Mesothelial cell of epicardium (in vitro differentiated cells): ENCODE measurements at regions not wholly inside any gene's neighbourhood (a gene's known extent, or its start where the extent isn't known, plus 50 kb on each side); places are given as distances from the start of the nearest gene placed in this dataset.

Experiments used
- DNase-seq, 2 experiments: peaks; one replicate each; pipeline ENCODE4 v3.0.0; 2021; ENCODE audit warnings: low spot score in 2 of 2; ENCODE audit not compliant: unreplicated experiment in 2 of 2
- H3K27ac Mint-ChIP-seq: 2 replicates; pipeline ENCODE4 v1.8.0; 2021; ENCODE audit warnings: mixed read lengths
- H3K27me3 Mint-ChIP-seq: 2 replicates; pipeline ENCODE4 v1.8.0; 2021; ENCODE audit warnings: low read depth, mixed read lengths
- H3K36me3 Mint-ChIP-seq: 2 replicates; pipeline ENCODE4 v1.8.0; 2021; ENCODE audit warnings: mixed read lengths
- H3K4me1 Mint-ChIP-seq: 2 replicates; pipeline ENCODE4 v1.8.0; 2021; ENCODE audit warnings: mixed read lengths
- H3K4me3 Mint-ChIP-seq: 2 replicates; pipeline ENCODE4 v1.8.0; 2021; ENCODE audit warnings: mild to moderate bottlenecking, moderate library complexity, mixed read lengths
- H3K9me3 Mint-ChIP-seq: 2 replicates; pipeline ENCODE4 v1.8.0; 2021; ENCODE audit warnings: mixed read lengths
- TF ChIP-seq, protein P1 (sequence below): fragments of 200-600 bp; sonication (generic); IDR thresholded peaks from one replicate; pipeline ENCODE4 v1.5.0; 2021; ENCODE audit warnings: antibody characterized with exemption; ENCODE audit not compliant: unreplicated experiment

DNA sequence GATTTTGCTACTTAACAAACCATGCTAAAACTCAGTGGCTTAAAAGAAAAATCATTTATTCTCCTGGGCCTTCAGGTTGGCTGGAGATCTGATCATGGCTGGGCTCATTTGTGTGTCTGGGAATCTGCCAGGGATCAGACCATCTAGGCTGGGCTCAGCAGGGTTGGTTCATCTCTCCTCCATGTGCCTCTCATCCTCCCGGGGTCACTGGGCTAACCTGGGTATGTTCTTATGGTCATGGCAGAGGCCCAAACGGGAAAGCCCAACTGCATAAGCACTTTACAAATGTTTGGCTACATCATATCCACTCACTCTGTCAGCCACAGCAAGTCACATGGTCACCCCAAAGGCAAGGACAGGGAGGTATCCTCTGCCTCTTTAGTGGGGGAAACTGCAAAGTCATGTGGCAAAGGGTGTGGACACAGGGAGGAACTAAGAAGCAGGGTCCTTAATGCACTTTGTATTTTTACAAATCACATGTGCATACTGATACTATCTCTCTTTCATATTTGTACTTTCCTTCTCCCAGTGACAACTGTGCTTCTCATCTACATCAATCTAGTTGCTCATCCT is 231.4 kb downstream of the BUB3 start:
- Mint-ChIP-seq H3K36me3 (no peaks in the 10 kb centered on the region), H3K4me3 (no peak overlapping the region), H3K4me1 (no peaks in the 10 kb centered on the region), H3K27me3 (peaks cover 40% of the 10 kb centered on the region), H3K27ac (no peak overlapping the region), H3K9me3 (peaks cover 28% of the 10 kb centered on the region)
- TF ChIP-seq, protein P1, sequence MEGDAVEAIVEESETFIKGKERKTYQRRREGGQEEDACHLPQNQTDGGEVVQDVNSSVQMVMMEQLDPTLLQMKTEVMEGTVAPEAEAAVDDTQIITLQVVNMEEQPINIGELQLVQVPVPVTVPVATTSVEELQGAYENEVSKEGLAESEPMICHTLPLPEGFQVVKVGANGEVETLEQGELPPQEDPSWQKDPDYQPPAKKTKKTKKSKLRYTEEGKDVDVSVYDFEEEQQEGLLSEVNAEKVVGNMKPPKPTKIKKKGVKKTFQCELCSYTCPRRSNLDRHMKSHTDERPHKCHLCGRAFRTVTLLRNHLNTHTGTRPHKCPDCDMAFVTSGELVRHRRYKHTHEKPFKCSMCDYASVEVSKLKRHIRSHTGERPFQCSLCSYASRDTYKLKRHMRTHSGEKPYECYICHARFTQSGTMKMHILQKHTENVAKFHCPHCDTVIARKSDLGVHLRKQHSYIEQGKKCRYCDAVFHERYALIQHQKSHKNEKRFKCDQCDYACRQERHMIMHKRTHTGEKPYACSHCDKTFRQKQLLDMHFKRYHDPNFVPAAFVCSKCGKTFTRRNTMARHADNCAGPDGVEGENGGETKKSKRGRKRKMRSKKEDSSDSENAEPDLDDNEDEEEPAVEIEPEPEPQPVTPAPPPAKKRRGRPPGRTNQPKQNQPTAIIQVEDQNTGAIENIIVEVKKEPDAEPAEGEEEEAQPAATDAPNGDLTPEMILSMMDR = no peak
- no peak for DNase-seq

DNA sequence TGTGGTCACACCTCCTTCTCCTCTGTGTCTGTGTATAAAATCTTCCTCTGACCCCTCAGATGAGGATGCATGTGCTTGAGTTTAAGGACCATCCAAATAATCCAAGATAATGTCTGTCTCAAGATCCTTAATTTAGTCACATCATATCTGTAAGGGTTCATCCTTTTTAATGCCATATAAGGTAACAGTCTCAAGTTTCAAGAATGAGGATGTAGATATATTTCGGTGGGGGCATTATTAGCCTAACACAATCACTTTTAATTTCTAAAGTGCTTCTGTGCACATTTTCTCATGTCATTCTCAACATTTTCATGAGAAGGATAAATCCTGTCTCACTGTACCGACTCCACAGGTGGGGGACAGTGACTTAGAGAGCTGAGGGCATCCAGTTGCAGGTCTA is 235.3 kb downstream of the BUB3 start:
- Mint-ChIP-seq H3K27me3 (peaks cover 8% of the 10 kb centered on the region), H3K4me3 (no peak overlapping the region), H3K9me3 (peaks cover 28% of the 10 kb centered on the region), H3K4me1 (no peaks in the 10 kb centered on the region), H3K27ac (no peak overlapping the region), H3K36me3 (no peaks in the 10 kb centered on the region)
- DNase-seq = no peak
- TF ChIP-seq, protein P1 = no peak

DNA sequence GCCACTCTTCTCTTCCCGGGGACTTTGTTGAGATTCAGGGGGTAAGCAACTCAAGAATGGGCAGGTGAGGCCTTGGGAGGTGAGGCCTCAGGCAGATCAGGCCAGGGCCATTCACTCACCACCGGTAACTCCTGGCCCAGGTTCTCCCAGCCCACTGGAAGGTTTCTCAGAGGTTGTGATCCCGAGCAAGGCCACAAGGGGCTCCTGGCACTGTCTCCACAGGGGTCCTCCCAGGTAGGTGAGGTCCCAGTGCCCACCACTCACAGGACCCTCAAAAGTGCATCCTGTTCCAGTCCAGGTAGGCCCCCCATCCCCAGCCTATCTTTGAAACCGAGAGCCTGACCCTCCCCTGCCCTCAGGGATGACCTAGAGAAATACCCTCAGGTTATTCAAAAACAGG is 236.1 kb downstream of the BUB3 start:
- H3K4me1 Mint-ChIP-seq = no peaks in the 10 kb centered on the region
- H3K36me3 Mint-ChIP-seq = no peaks in the 10 kb centered on the region
- H3K9me3 Mint-ChIP-seq = peaks cover 32% of the 10 kb centered on the region
- peaks cover 8% of the 10 kb centered on the region for H3K27me3 Mint-ChIP-seq
- no peak overlapping the region for H3K4me3 Mint-ChIP-seq
- DNase-seq = no peak
- no peak overlapping the region for H3K27ac Mint-ChIP-seq
- TF ChIP-seq, protein P1 = no peak

- H3K4me3 Mint-ChIP-seq = no peak overlapping the region
- no peak overlapping the region for H3K27ac Mint-ChIP-seq
- no peak for DNase-seq
- H3K27me3 Mint-ChIP-seq = peaks cover 8% of the 10 kb centered on the region
- TF ChIP-seq, protein P1 = no peak
- H3K36me3 Mint-ChIP-seq = no peaks in the 10 kb centered on the region
- peaks cover 29% of the 10 kb centered on the region for H3K9me3 Mint-ChIP-seq
- H3K4me1 Mint-ChIP-seq = no peaks in the 10 kb centered on the region
Measured at GRCh38 chr10:123390874-123391273, 236.7 kb downstream of the BUB3 start.

DNA sequence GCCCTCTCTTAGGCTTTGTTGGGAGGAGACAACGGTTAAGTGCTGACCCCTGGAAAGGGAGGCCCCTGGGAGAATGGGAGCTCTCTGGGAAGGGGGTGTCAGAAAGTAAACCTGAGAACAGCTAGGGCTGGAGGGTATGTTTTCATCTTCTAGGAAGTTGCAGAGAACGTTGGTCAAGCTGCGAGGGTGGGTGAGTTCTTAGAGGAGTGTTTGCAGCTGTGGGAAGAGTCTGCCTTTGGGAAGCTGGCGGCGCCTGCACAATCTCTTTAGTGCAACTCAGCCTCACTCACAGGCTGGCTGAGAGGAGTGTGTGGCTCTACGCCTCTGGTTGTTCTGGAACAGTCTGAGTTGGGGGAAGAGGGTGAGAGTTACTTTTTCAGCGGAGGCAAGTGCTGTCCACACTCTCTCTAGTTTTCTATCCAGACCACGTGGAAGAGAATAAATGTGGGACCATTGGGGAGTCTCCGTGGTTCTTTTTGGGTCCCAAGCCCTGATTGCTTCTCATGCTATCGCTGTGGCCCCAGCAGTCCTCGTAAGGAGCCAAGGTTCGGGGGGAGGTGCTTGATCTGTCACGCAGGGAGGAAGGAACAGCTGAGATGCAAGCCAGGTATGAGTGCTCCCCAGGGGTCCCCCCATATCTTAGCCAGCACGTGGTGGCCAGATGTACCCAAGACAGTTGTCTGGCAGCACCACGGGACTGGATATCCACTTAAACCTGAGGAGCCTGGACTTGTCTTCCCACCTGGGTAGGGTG is 237.2 kb downstream of the BUB3 start:
- Mint-ChIP-seq H3K4me3 (no peak overlapping the region), H3K9me3 (peaks cover 27% of the 10 kb centered on the region), H3K36me3 (no peaks in the 10 kb centered on the region), H3K27me3 (peaks cover 7% of the 10 kb centered on the region), H3K27ac (no peak overlapping the region), H3K4me1 (no peaks in the 10 kb centered on the region)
- no peak for DNase-seq
- TF ChIP-seq, protein P1 = no peak
